A549 (cell line): ENCODE measurements at regions not wholly inside any gene's neighbourhood (a gene's known extent, or its start where the extent isn't known, plus 50 kb on each side); places are given as distances from the start of the nearest gene placed in this dataset.

Experiments
- ATAC-seq, 2 experiments: fragments of 200-7000 bp in 1 of 2; fragments of >200 bp in 1 of 2; cut with Nextera tagmentation in 1 of 2; cut with Tn5 transposase in 1 of 2; 3 replicates each; pipeline versions ENCODE4 v1.8.0 to v1.9.1; 2018 to 2020; ENCODE audit warnings: mild to moderate bottlenecking in 1 of 2, moderate library complexity in 1 of 2
- CTCF ChIA-PET: fragments of 300-600 bp; sonication (Branson Sonifier 250); formaldehyde crosslinking; extraction: SDS; loops from one replicate; lab custom pipeline; 2021; ENCODE audit warnings: antibody characterized with exemption, inconsistent platforms; lab: Yijun Ruan, JAX
- POLR2A ChIA-PET: fragments of 350-600 bp; formaldehyde crosslinking; extraction: SDS; loops from one replicate; lab custom pipeline; 2021; ENCODE audit warnings: antibody characterized with exemption, inconsistent platforms; lab: Yijun Ruan, JAX
- DNase-seq, 2 experiments: peaks; one replicate each; pipeline versions ENCODE4 v3.0.0 to v3.0.0-alpha.2; 2011 to 2016; ENCODE audit warnings: low read depth in 1 of 2, low spot score in 1 of 2
- FAIRE-seq: peaks from 2 replicates; lab custom pipeline; 2011; peaks lifted over from hg19 to GRCh38; lab: Jason Lieb, UNC
- H3K27ac ChIP-seq, 2 experiments: fragments of >200 bp; sonication (Bioruptor Twin); formaldehyde crosslinking; 3 replicates each; pipeline ENCODE4 v1.5.1; 2016 to 2017
- H3K4me1 ChIP-seq: fragments of >200 bp; sonication (Bioruptor Twin); formaldehyde crosslinking; 3 replicates; pipeline ENCODE4 v1.6.1; 2016
- H3K4me2 ChIP-seq: fragments of >200 bp; sonication (Bioruptor Twin); formaldehyde crosslinking; 3 replicates; pipeline ENCODE4 v1.6.1; 2016
- H3K4me3 ChIP-seq: fragments of >200 bp; sonication (Bioruptor Twin); formaldehyde crosslinking; 3 replicates; pipeline ENCODE4 v1.5.1; 2016
- H3K9me3 ChIP-seq: fragments of >200 bp; sonication (Bioruptor Twin); formaldehyde crosslinking; 3 replicates; pipeline ENCODE4 v1.6.1; 2016
- CTCF ChIP-seq: fragments of >200 bp; sonication (Bioruptor Twin); formaldehyde crosslinking; IDR thresholded peaks from 3 replicates; pipeline ENCODE4 v1.5.1; 2016
- E2F6 ChIP-seq: IDR thresholded peaks from 2 replicates; pipeline ENCODE4 v1.6.1; 2012; ENCODE audit warnings: low read depth, borderline replicate concordance
- ELK1 ChIP-seq: fragments of 150-350 bp; IDR thresholded peaks from 2 replicates; pipeline ENCODE4 v1.6.1; 2014; ENCODE audit warnings: low read depth, mild to moderate bottlenecking, low read length
- GATA3 ChIP-seq: IDR thresholded peaks from 2 replicates; pipeline ENCODE4 v1.6.1; 2012; ENCODE audit warnings: borderline replicate concordance
- HDAC2 ChIP-seq: fragments of 200-600 bp; sonication (generic); IDR thresholded peaks from 2 replicates; pipeline ENCODE4 v1.6.1; 2016
- HES2 ChIP-seq: fragments of >200 bp; sonication (Bioruptor Twin); formaldehyde crosslinking; IDR thresholded peaks from 2 replicates; pipeline ENCODE4 v1.6.1; 2016
- HMGXB4 ChIP-seq: fragments of 250-450 bp; sonication (Bioruptor Pico); IDR thresholded peaks from 2 replicates; pipeline ENCODE4 v1.5.0; 2021; ENCODE audit warnings: mild to moderate bottlenecking, moderate library complexity, borderline replicate concordance
- HOXB13 ChIP-seq: fragments of 250-450 bp; sonication (Bioruptor Pico); IDR thresholded peaks from 2 replicates; pipeline ENCODE4 v1.5.0; 2020; ENCODE audit warnings: low read depth, mild to moderate bottlenecking, moderate library complexity
- HOXB5 ChIP-seq: fragments of 250-450 bp; sonication (Bioruptor Pico); IDR thresholded peaks from 2 replicates; pipeline ENCODE4 v1.5.0; 2020; ENCODE audit warnings: mild to moderate bottlenecking, moderate library complexity
- KDM1A ChIP-seq: fragments of 200-600 bp; sonication (generic); IDR thresholded peaks from 2 replicates; pipeline ENCODE4 v1.6.1; 2016; ENCODE audit warnings: low read depth, mild to moderate bottlenecking
- NR3C1 ChIP-seq: fragments of >200 bp; sonication (Bioruptor Twin); formaldehyde crosslinking; IDR thresholded peaks from 3 replicates; pipeline ENCODE4 v1.6.1; 2017
- PBX3 ChIP-seq: IDR thresholded peaks from 2 replicates; pipeline ENCODE4 v1.6.1; 2012
- PHF8 ChIP-seq: fragments of 200-600 bp; sonication (generic); IDR thresholded peaks from 2 replicates; pipeline ENCODE4 v1.6.1; 2016; ENCODE audit warnings: low read depth, mild to moderate bottlenecking, antibody characterized with exemption, moderate library complexity, borderline replicate concordance
- POLR2AphosphoS2 ChIP-seq: conservative IDR thresholded peaks from 2 replicates; pipeline ENCODE4 v1.6.1; 2012; ENCODE audit warnings: low read length, improper control_type of control experiment, inconsistent platforms
- REST ChIP-seq: fragments of 200-600 bp; sonication (generic); IDR thresholded peaks from 2 replicates; pipeline ENCODE4 v1.6.1; 2016; ENCODE audit warnings: antibody characterized with exemption, mild to moderate bottlenecking, moderate library complexity
- RNF2 ChIP-seq: fragments of 200-600 bp; sonication (generic); IDR thresholded peaks from 2 replicates; pipeline ENCODE4 v1.6.1; 2016; ENCODE audit warnings: low read depth, mild to moderate bottlenecking, antibody characterized with exemption, moderate library complexity, borderline replicate concordance
- SREBF2 ChIP-seq: fragments of 450-650 bp; IDR thresholded peaks from 2 replicates; pipeline ENCODE4 v1.6.1; 2014; ENCODE audit warnings: mild to moderate bottlenecking, moderate library complexity
- ZSCAN20 ChIP-seq: fragments of 250-450 bp; sonication (Bioruptor Pico); IDR thresholded peaks from 2 replicates; pipeline ENCODE4 v1.8.0; 2022; ENCODE audit warnings: mild to moderate bottlenecking, moderate library complexity

GRCh38 chr3:152157337-152157736 lies 111.4 kb upstream of the MBNL1 start:
- H3K9me3 ChIP-seq, result no peaks in the 10 kb centered on the region
- ATAC-seq (no peak), DNase-seq (no peak), FAIRE-seq (no peak)
- H3K27ac ChIP-seq, result no peak overlapping the region
- H3K4me1 ChIP-seq, result peaks cover 27% of the 10 kb centered on the region
- CTCF ChIA-PET, result interaction anchor here (0.6 to 2.3 kb wide), 2 partner anchors 11 to 868 kb away, joined by 3 to 5 read pairs; no protein-coding TSS in a partner anchor
- H3K4me3 ChIP-seq, result no peak overlapping the region
- POLR2A ChIA-PET, result no interaction called here
- TF ChIP-seq RNF2 (no peak), PBX3 (no peak), NR3C1 (no peak), HMGXB4 (CRISPR knock-in tag) (no peak), HDAC2 (no peak), E2F6 (no peak), HOXB13 (CRISPR knock-in tag) (no peak), HES2 (no peak), POLR2AphosphoS2 (no peak), ELK1 (no peak), SREBF2 (no peak), KDM1A (no peak), PHF8 (no peak), REST (no peak), CTCF (no peak), ZSCAN20 (no peak), GATA3 (no peak), HOXB5 (CRISPR knock-in tag) (no peak)
- H3K4me2 ChIP-seq, result no peak overlapping the region
